Mammary epithelial cell (primary cell): ENCODE measurements at regions not wholly inside any gene's neighbourhood (a gene's known extent, or its start where the extent isn't known, plus 50 kb on each side); places are given as distances from the start of the nearest gene placed in this dataset.

Source experiments
- EZH2 ChIP-seq: IDR thresholded peaks from 2 replicates; pipeline ENCODE4 v1.6.1; 2012; ENCODE audit warnings: low read length, inconsistent platforms, borderline replicate concordance
- TF ChIP-seq, protein P1 (sequence below), 2 donors: IDR thresholded peaks in 1 of 2; conservative IDR thresholded peaks in 1 of 2; 2 replicates each; pipeline ENCODE4 v1.5.1; 2011 to 2012; ENCODE audit warnings: inconsistent platforms in 2 of 2, low read length in 2 of 2, mild to moderate bottlenecking in 2 of 2, control low read depth in 1 of 2, low read depth in 1 of 2; ENCODE audit not compliant: insufficient read depth in 1 of 2; ENCODE audit errors: extremely low read depth in 1 of 2

DNA sequence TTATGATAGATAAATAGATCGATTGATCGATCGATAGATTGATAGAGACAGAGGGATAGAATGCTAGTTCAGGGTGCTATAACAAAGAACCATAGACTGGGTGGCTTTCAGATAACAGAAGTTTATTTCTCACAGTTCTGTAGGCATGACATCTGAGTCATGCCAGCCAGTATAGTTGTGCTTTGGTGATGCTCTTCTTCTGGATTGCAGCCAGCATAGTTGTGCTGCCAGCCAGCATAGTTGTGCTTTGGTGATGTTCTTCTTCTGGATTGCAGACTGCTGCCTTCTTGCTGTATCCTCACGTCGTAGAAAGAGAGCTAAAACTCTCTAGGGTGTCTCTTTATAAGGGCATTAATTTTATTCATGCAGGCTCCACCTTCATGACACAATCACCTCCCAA lies 860.8 kb downstream of the BRINP3 start:
- TF ChIP-seq, protein P1, sequence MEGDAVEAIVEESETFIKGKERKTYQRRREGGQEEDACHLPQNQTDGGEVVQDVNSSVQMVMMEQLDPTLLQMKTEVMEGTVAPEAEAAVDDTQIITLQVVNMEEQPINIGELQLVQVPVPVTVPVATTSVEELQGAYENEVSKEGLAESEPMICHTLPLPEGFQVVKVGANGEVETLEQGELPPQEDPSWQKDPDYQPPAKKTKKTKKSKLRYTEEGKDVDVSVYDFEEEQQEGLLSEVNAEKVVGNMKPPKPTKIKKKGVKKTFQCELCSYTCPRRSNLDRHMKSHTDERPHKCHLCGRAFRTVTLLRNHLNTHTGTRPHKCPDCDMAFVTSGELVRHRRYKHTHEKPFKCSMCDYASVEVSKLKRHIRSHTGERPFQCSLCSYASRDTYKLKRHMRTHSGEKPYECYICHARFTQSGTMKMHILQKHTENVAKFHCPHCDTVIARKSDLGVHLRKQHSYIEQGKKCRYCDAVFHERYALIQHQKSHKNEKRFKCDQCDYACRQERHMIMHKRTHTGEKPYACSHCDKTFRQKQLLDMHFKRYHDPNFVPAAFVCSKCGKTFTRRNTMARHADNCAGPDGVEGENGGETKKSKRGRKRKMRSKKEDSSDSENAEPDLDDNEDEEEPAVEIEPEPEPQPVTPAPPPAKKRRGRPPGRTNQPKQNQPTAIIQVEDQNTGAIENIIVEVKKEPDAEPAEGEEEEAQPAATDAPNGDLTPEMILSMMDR (conservative IDR thresholded peaks at IDR 0.05 in 1 of 2, IDR thresholded peaks at IDR 0.05 in 1 of 2; ENCODE audit: extremely low read depth in 1 of 2, insufficient read depth in 1 of 2, low read depth in 1 of 2, low read length in 2 of 2), result no peak
- TF ChIP-seq EZH2, result no peak
